ENCODE measurements at regions not wholly inside any gene's neighbourhood (a gene's known extent, or its start where the extent isn't known, plus 50 kb on each side); places are given as distances from the start of the nearest gene placed in this dataset.
A peak's percentile ranks its signal among the peaks of the same experiment; 100 is the strongest.

GRCh38 chr12:105569886-105570285, 239.4 kb downstream of the C12orf75 start:
- H3K27me3 ChIP-seq (ENCODE audit: control insufficient read depth in 1 of 2, insufficient read depth in 1 of 2, low read length in 2 of 2) = peaks cover 0 to 11% of the 10 kb centered on the region in 2 experiments
- H2BK15ac ChIP-seq (ENCODE audit: low read depth, poor library complexity, severe bottlenecking) = no peak overlapping the region
- no peak overlapping the region for H3K9ac ChIP-seq (ENCODE audit: low read length)
- H2BK5ac ChIP-seq (ENCODE audit: low read depth, low read length, poor library complexity, severe bottlenecking) = no peak overlapping the region
- no peak overlapping the region for H3K18ac ChIP-seq (ENCODE audit: low read depth in 1 of 2, low read length in 2 of 2)
- peaks cover 2% of the 10 kb centered on the region for H3K4me1 ChIP-seq (ENCODE audit: control insufficient read depth, insufficient read depth, low read depth, low read length)
- WGBS = 99% methylated on average over 3 of the region's 3 CpGs
- no peak overlapping the region for H4K8ac ChIP-seq (ENCODE audit: low read length)
- H3K4me3 ChIP-seq (ENCODE audit: insufficient read depth in 1 of 2, low read depth in 1 of 2, low read length in 2 of 2) = no peak overlapping the region
- H3K4me2 ChIP-seq (ENCODE audit: low read length, poor library complexity, severe bottlenecking) = no peak overlapping the region
- H3K36me3 ChIP-seq (ENCODE audit: control insufficient read depth in 1 of 2, insufficient read depth in 2 of 2, low read depth in 1 of 2, low read length in 2 of 2) = no peaks in the 10 kb centered on the region
- no peaks in the 10 kb centered on the region for H3K79me1 ChIP-seq (replicated peaks; ENCODE audit: low read length, poor library complexity, severe bottlenecking)
- no peaks in the 10 kb centered on the region for H3K9me3 ChIP-seq (ENCODE audit: control insufficient read depth, low read length)
- H2AFZ ChIP-seq (ENCODE audit: low read depth, low read length) = no peak overlapping the region
- no peak overlapping the region for H2BK12ac ChIP-seq (ENCODE audit: low read length in 2 of 2)
- no peak overlapping the region for H2AK5ac ChIP-seq (ENCODE audit: low read length, severe bottlenecking)
- H3K4ac ChIP-seq (ENCODE audit: low read depth in 1 of 2, low read length in 2 of 2) = no peak overlapping the region
- H2BK120ac ChIP-seq (ENCODE audit: low read depth, low read length) = no peak overlapping the region
- H3K14ac ChIP-seq (ENCODE audit: low read length in 2 of 2) = no peak overlapping the region
- DNase-seq = no peak
- H4K91ac ChIP-seq (ENCODE audit: low read length) = no peak overlapping the region
- no peak overlapping the region for H3K23ac ChIP-seq (ENCODE audit: low read length in 2 of 2)
- no peak overlapping the region for H3K27ac ChIP-seq (ENCODE audit: low read length, poor library complexity, severe bottlenecking)

- Histone ChIP-seq H3K27me3 (ENCODE audit: control insufficient read depth in 1 of 2, insufficient read depth in 1 of 2, low read length in 2 of 2) (peaks cover 0 to 11% of the 10 kb centered on the region in 2 experiments), H4K8ac (ENCODE audit: low read length) (no peak overlapping the region), H2AFZ (ENCODE audit: low read depth, low read length) (no peak overlapping the region), H3K9ac (ENCODE audit: low read length) (no peak overlapping the region), H3K79me1 (replicated peaks; ENCODE audit: low read length, poor library complexity, severe bottlenecking) (no peaks in the 10 kb centered on the region), H2BK12ac (ENCODE audit: low read length in 2 of 2) (no peak overlapping the region), H3K18ac (ENCODE audit: low read depth in 1 of 2, low read length in 2 of 2) (no peak overlapping the region), H2AK5ac (ENCODE audit: low read length, severe bottlenecking) (no peak overlapping the region), H3K4ac (ENCODE audit: low read depth in 1 of 2, low read length in 2 of 2) (no peak overlapping the region), H3K4me3 (ENCODE audit: insufficient read depth in 1 of 2, low read depth in 1 of 2, low read length in 2 of 2) (no peak overlapping the region), H3K23ac (ENCODE audit: low read length in 2 of 2) (no peak overlapping the region), H3K27ac (ENCODE audit: low read length, poor library complexity, severe bottlenecking) (no peak overlapping the region), H3K4me1 (ENCODE audit: control insufficient read depth, insufficient read depth, low read depth, low read length) (peaks cover 2% of the 10 kb centered on the region), H2BK15ac (ENCODE audit: low read depth, poor library complexity, severe bottlenecking) (no peak overlapping the region), H2BK5ac (ENCODE audit: low read depth, low read length, poor library complexity, severe bottlenecking) (no peak overlapping the region), H3K4me2 (ENCODE audit: low read length, poor library complexity, severe bottlenecking) (no peak overlapping the region), H4K91ac (ENCODE audit: low read length) (no peak overlapping the region), H2BK120ac (ENCODE audit: low read depth, low read length) (no peak overlapping the region), H3K9me3 (ENCODE audit: control insufficient read depth, low read length) (no peaks in the 10 kb centered on the region), H3K36me3 (ENCODE audit: control insufficient read depth in 1 of 2, insufficient read depth in 2 of 2, low read depth in 1 of 2, low read length in 2 of 2) (no peaks in the 10 kb centered on the region), H3K14ac (ENCODE audit: low read length in 2 of 2) (no peak overlapping the region)
- DNase-seq = no peak
- WGBS = 94% methylated on average over 4 of the region's 4 CpGs
Observed at GRCh38 chr12:105570944-105571343, 240.5 kb downstream of the C12orf75 start.

DNA sequence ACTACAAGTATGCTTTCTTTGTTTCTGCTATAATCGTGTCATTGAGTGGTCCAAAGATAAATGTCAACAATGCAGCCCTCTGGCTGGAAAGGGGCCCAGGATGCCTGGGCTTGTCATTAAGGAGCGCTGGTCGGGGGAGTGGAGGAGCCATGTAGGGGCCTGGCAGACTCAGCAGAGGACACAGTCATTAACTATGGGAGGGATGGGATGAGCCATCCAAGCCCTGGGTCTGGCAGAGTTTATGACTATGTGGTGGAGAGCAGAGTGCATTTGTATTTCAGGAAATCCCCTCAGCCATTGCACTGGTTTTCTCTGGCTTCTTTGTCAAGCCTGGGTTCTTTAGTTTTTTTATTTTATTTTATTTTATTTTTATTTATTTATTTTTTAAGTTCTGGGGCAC, 243.1 kb downstream of the C12orf75 start:
- H3K27me3 ChIP-seq (ENCODE audit: control insufficient read depth in 1 of 2, insufficient read depth in 1 of 2, low read length in 2 of 2) = no peaks in the 10 kb centered on the region
- no peak overlapping the region for H3K4me3 ChIP-seq (ENCODE audit: insufficient read depth in 1 of 2, low read depth in 1 of 2, low read length in 2 of 2)
- no peak overlapping the region for H2BK12ac ChIP-seq (ENCODE audit: low read length in 2 of 2)
- no peak overlapping the region for H2BK120ac ChIP-seq (ENCODE audit: low read depth, low read length)
- H3K14ac ChIP-seq (ENCODE audit: low read length in 2 of 2) = no peak overlapping the region
- no peaks in the 10 kb centered on the region for H3K9me3 ChIP-seq (ENCODE audit: control insufficient read depth, low read length)
- no peaks in the 10 kb centered on the region for H3K36me3 ChIP-seq (ENCODE audit: control insufficient read depth in 1 of 2, insufficient read depth in 2 of 2, low read depth in 1 of 2, low read length in 2 of 2)
- H3K27ac ChIP-seq (ENCODE audit: low read length, poor library complexity, severe bottlenecking) = no peak overlapping the region
- H2AK5ac ChIP-seq (ENCODE audit: low read length, severe bottlenecking) = no peak overlapping the region
- no peak overlapping the region for H3K9ac ChIP-seq (ENCODE audit: low read length)
- H4K8ac ChIP-seq (ENCODE audit: low read length) = no peak overlapping the region
- peaks cover 4% of the 10 kb centered on the region for H3K4me1 ChIP-seq (ENCODE audit: control insufficient read depth, insufficient read depth, low read depth, low read length)
- no peak overlapping the region for H2AFZ ChIP-seq (ENCODE audit: low read depth, low read length)
- no peak overlapping the region for H2BK5ac ChIP-seq (ENCODE audit: low read depth, low read length, poor library complexity, severe bottlenecking)
- no peak overlapping the region for H2BK15ac ChIP-seq (ENCODE audit: low read depth, poor library complexity, severe bottlenecking)
- H3K18ac ChIP-seq (ENCODE audit: low read depth in 1 of 2, low read length in 2 of 2) = no peak overlapping the region
- no peak overlapping the region for H4K91ac ChIP-seq (ENCODE audit: low read length)
- no peak overlapping the region for H3K4me2 ChIP-seq (ENCODE audit: low read length, poor library complexity, severe bottlenecking)
- DNase-seq = no peak
- H3K4ac ChIP-seq (ENCODE audit: low read depth in 1 of 2, low read length in 2 of 2) = no peak overlapping the region
- H3K23ac ChIP-seq (ENCODE audit: low read length in 2 of 2) = no peak overlapping the region
- H3K79me1 ChIP-seq (replicated peaks; ENCODE audit: low read length, poor library complexity, severe bottlenecking) = no peaks in the 10 kb centered on the region
- 47% methylated on average over 3 of the region's 3 CpGs for WGBS

DNA sequence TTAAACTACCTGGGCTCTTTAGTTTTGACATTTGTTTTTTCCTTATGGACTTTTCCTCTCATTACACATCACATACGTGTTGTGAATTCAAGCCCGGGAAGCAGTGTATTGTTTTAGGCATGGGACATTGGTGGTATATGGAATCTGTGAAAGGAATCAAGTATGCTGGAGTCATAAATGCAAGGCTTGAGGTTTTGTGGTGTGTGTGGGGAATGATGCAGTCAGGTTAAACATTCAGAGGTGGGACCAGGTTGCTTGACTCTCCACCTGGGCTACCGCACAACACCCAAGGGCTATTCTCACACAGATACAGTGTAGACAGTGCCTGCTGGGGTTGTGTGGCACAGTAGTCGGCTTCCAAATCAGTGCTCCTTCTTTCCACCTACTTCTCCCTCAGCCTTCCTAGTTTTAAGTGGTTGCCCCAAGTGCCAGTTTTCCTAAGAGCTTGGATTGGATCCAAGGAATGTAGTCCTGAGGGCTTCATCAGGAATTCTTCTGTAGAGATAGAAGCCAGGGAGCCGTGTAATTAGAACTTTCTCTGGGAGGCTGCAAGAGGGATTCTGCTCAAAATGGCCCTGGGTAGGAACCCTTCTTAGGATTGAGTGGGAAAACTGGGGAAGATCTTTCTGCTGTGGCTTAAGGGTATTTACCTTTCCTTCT, 243.7 kb downstream of the C12orf75 start:
- no peak overlapping the region for H4K8ac ChIP-seq (ENCODE audit: low read length)
- no peaks in the 10 kb centered on the region for H3K27me3 ChIP-seq (ENCODE audit: control insufficient read depth in 1 of 2, insufficient read depth in 1 of 2, low read length in 2 of 2)
- no peaks in the 10 kb centered on the region for H3K79me1 ChIP-seq (replicated peaks; ENCODE audit: low read length, poor library complexity, severe bottlenecking)
- H3K9me3 ChIP-seq (ENCODE audit: control insufficient read depth, low read length) = no peaks in the 10 kb centered on the region
- no peak overlapping the region for H3K4ac ChIP-seq (ENCODE audit: low read depth in 1 of 2, low read length in 2 of 2)
- H2BK15ac ChIP-seq (ENCODE audit: low read depth, poor library complexity, severe bottlenecking) = no peak overlapping the region
- H3K9ac ChIP-seq (ENCODE audit: low read length) = no peak overlapping the region
- H3K23ac ChIP-seq (ENCODE audit: low read length in 2 of 2) = no peak overlapping the region
- no peak for DNase-seq
- peak overlapping the region; percentile 3 for H2AK5ac ChIP-seq (ENCODE audit: low read length, severe bottlenecking)
- H3K14ac ChIP-seq (ENCODE audit: low read length in 2 of 2) = no peak overlapping the region
- H3K4me1 ChIP-seq (ENCODE audit: control insufficient read depth, insufficient read depth, low read depth, low read length) = peaks cover 4% of the 10 kb centered on the region
- no peak overlapping the region for H3K27ac ChIP-seq (ENCODE audit: low read length, poor library complexity, severe bottlenecking)
- 97% methylated on average over 3 of the region's 5 CpGs for WGBS
- no peak overlapping the region for H2BK120ac ChIP-seq (ENCODE audit: low read depth, low read length)
- no peak overlapping the region for H2AFZ ChIP-seq (ENCODE audit: low read depth, low read length)
- no peak overlapping the region for H4K91ac ChIP-seq (ENCODE audit: low read length)
- no peak overlapping the region for H3K4me2 ChIP-seq (ENCODE audit: low read length, poor library complexity, severe bottlenecking)
- H3K36me3 ChIP-seq (ENCODE audit: control insufficient read depth in 1 of 2, insufficient read depth in 2 of 2, low read depth in 1 of 2, low read length in 2 of 2) = no peaks in the 10 kb centered on the region
- no peak overlapping the region for H2BK12ac ChIP-seq (ENCODE audit: low read length in 2 of 2)
- H3K4me3 ChIP-seq (ENCODE audit: insufficient read depth in 1 of 2, low read depth in 1 of 2, low read length in 2 of 2) = no peak overlapping the region
- H3K18ac ChIP-seq (ENCODE audit: low read depth in 1 of 2, low read length in 2 of 2) = no peak overlapping the region
- no peak overlapping the region for H2BK5ac ChIP-seq (ENCODE audit: low read depth, low read length, poor library complexity, severe bottlenecking)

Data from mesenchymal stem cell (in vitro differentiated cells and primary cell).